Activated T-cell treated with anti-CD3 and anti-CD28 coated beads for 48 hours (primary cell): ENCODE measurements at regions not wholly inside any gene's neighbourhood (a gene's known extent, or its start where the extent isn't known, plus 50 kb on each side); places are given as distances from the start of the nearest gene placed in this dataset.
"Not testable (repeated sequence)": the region's sequence is repeated elsewhere in the genome, so short reads cannot be mapped to it uniquely, and the experiment has no call there.

Experiments used
- DNase-seq: peaks from one replicate; pipeline ENCODE4 v3.0.0-alpha.2; 2020; ENCODE audit warnings: low read depth

DNA sequence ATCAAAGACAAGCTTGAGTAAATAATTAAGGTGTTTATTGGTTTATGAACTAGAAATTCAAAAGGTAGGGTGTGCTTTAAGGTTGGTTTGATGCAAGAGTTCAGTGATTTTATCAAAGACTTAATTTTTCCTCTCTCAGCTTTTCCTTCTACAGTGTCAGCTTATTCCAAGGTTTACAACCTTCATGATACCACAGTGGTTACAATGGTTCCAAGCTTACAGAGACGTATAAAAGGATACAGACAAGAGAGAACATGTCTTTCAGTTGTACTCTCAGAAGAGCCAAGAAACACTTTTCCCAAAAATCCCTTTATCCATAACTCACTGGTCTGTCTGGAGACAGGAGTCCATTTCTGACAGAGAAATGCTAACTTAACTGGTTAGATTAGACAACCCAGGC, 93.5 kb upstream of the LOC128125822 start:
- DNase-seq = no peak

DNA sequence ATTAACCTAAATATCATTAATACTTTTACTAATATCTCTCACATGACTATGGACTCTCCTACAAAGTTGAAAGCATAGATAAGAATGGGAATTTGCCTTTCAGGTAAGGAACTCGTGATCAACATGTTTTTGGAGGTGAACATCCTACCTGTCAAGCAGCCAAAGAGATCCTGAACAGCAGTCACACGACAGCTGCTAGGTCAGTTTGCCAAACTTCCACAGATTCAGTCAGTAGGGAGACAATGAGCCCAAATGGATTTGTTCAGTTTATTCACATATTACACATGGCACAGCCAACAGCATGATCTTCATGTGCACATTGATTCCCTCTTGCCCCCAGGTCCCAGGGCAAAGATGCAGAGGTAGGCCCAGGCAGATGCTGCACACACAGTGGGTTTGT, 86.1 kb upstream of the LOC128125822 start:
- DNase-seq = no peak

DNA sequence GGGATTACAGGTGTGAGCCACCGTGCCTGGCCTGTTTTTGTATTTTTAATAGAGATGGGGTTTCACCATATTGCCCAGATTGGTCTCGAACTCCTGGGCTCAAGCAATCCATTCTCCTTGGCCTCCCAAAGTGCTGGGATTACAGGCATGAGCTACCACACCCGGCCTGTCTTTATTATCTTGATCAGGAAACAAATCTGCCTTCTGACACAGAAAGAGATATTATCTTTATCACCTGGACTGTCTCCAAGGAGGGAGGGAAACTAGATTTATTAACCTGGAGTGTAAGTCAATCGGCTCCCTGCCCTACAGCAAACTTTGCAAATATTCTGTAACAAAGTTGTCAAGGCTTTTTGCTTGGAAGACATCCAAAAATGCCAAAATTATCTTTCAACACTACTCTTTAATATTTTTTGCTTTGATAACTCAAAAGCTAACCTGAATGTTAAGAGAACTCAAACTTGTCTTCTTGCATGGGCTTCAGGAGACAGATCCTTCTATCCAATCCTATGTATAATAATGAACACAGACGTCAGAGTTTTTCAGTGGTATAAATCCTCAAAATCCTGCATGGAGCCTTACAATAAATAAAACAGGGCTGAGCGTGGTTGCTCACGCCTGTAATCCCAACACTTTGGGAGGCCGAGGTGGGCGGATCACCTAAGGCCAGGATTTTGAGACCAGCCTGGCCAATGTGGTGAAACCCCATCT, 85.0 kb upstream of the LOC128125822 start:
- no peak for DNase-seq

DNA sequence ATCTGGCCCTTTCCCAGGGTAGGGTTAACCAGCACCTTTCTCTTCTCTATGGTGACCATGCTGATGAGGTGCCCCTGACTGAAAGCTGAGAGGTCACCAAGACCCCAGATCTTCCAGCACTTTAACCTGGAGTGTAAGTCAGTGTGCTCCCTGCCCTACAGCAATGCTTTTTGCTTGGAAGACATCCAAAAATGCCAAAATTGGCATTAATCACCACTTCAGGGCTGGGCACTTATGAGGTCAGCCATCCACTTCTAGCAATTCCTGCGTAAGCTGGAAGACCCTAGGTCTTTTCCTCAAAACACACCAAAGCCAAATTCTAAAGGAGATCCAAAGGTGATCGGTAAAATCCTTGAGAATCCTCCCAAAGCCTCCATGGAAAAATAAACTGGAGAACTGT, 81.2 kb upstream of the LOC128125822 start:
- no peak for DNase-seq

DNA sequence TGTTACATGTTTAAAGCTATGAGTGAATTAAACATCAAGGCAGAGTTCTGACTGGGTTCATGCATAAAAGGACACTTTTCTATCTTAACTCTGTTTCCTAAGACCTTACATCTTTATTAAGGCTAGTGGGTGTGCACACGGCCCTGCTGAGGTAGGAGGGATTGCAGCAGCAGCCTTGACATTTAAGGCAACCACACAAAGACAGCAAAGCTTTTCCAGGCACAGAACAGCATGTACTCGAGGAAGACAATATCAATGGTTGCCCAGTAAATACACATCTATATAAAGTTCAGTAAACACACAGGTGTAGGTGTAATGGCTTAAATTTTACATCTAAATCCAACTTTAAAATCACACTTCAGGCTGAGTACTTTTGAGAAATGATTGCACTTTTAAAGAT, 79.8 kb upstream of the LOC128125822 start:
- DNase-seq = no peak

DNA sequence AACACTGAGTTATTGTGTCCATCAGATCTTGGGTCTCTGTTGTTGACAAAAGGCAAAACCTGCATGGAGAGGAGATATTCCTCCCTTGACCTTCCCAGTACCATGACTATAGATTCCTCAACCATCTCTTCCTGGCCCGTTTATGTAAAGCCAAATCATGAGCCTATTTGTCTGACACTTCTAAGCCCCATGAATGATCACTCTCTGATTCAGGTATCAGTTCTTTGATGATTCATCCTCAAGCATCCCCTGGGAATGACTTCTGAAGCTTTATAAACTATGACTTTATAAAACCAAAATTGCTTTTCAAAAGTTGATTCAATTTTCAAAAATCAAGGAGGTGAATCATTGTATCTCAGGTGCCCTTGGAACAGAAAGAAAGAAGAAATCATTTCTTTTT, 78.7 kb upstream of the LOC128125822 start:
- DNase-seq = no peak

DNA sequence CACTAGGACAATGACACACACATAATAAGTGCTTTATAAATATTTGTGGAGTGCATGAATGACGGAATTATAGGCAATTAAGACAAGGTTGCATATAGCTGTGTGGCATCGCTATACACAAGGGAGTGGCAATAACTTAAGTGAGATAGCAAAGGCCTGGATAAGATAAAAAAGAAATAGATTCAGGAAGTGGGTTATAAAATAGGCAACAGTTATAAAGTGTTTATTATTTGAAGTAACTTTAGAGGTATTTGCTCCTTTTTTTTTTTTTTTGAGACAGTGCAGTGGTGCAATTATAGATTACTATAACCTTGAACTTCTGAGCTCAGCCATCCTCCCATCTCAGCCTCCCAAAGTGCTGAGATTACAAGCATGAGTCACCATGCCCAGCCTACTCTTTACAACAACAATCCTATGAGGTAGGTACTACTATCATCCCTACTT, 75.9 kb upstream of the LOC128125822 start:
- no peak for DNase-seq

DNA sequence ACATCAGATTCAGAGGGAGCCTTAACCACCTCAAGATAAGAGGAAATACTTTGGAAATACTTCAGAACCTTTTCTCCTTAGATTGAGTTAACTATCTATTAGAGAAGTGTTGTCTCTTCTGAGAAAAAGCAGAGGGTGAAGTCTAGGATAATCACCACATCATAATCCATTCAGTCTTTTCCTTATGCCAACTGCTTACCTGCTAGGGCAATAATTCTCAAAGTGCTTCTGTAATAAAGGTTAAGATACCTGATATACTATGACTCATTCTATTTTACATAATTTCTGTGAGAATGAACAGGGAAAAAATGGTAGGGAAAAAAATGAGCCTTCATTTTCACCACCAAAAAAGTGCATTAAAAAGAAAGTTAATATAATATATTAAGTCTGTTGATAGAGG, 70.1 kb upstream of the LOC128125822 start:
- DNase-seq = no peak

DNA sequence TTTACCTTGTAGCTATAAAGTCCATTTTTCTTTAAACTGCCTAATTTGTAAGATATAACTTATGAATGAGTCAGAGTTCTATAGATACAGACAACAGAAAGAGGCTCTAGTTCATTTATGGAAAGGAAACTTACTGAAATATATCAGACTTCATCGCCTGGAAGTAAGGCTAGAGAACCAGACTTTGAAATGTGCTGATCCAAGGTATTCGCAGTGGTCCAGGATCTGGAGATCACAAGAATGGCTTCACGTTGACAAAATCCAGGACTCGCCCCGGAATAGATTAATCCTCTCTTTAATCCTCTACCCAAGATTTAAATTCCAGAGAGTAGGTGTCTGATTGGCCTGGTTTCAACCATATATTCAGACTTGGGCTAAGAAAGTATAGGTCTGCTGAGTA, 69.1 kb upstream of the LOC128125822 start:
- no peak for DNase-seq

DNA sequence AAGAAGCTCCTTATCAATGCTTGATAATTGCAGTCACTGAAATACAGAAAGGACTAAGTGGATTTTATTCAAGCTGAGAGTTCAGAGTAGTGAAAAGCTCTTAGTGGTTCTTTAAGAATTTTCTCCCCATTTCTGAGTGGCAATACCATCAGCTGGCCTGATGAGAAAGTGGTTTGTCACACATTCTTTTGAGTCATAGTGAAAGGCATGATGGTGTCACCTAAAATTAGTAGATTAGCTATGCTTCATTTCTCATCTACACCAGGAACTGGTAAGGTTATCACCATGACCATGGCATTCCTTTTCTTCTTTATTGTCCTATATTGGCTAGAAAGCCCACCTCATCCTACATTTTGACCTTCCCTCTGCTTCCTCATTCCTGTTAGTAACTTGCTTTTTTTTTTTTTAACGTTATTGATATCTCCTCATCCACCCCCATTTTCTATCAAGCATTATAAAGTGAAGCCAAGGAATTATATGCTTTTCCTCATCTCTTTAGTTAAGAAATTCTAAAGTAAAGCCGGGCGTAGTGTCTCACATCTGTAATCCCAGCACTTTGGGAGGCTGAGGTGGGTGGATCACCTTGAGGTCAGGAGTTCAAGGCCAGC, 67.4 kb upstream of the LOC128125822 start:
- no peak for DNase-seq

DNA sequence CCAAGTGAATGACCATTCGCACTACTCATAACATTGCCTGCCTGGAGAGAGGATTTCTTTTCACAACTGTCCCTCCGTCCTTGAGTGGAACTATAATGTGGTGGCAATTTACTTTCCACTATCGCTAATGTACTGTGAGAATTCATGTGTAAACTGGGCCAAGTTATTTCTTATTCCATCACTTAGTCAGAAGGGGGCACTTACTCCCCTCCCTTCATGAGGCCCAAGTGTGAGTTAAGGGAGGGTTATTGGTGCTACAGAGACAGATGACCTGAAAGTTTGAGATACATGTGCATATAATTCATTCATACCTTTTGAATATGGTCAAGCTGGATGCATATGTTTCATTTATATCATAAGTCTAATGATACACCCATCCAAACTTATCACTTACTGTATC, 65.2 kb upstream of the LOC128125822 start:
- DNase-seq = no peak

DNA sequence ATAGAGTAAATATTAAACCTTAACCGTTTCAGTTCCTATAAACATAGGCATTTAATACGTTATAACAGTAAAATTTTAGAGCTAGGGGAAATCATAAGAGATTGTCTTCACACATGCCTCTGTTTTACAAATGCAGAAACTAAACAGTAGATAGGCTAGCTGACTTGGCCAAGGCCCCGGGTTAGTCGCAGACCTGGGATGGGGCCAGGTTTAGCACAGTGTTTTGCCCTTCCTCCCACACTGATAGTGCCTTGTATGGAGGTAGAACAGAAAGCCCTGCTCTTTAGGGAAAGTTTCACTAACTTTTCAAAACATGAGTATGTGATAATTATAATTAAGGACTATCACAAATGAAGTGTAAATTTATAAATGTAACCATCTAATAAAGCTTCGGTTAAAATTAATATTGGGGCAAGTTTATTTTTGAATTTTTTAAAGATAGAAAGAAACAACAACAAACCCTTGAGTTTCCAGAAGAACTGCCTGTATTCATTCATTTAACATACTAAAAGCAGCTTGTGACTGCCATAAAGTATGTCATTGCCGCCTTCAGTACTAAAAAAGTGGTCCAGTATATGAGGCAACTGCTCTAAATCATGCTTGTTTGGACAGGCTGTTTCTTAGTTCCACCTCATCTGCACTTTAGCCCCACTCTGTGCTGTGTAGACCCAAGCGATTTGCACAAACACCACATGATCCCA, 62.5 kb upstream of the LOC128125822 start:
- no peak for DNase-seq

DNA sequence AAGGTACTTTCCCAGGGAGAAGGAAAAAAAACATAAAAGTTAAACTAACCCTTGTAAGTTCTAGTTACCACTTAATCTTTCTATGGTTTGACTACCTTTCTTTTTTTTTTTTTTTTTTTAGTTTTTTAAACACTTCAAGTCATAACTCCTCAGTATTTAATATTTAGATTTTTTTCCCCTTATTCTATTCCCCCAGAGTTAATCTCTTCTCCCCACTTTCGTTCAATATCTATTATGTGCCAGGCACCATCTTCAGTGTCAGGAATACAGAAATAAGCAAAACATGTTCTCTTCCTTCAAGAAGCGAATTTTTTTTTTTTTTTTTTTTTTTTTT, 62.0 kb upstream of the LOC128125822 start:
- DNase-seq = no peak

DNA sequence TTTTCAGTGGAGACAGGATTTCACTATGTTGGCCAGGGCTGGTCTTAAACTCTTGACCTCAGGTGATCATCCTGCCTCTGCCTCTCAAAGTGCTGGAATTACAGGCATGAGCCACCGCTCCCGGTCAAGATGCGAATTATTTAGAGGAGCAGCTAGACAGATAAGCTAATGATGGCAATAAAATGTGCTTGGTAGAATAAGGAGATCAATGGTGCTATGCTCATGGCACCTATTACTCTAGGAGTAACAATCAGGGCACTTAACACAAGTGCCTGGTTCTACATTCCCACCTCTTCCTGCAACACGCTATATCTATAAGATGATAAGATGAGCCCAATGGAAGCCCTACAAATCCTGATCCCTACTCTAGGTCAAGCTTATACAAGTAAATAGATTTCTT, 61.4 kb upstream of the LOC128125822 start:
- no peak for DNase-seq

DNA sequence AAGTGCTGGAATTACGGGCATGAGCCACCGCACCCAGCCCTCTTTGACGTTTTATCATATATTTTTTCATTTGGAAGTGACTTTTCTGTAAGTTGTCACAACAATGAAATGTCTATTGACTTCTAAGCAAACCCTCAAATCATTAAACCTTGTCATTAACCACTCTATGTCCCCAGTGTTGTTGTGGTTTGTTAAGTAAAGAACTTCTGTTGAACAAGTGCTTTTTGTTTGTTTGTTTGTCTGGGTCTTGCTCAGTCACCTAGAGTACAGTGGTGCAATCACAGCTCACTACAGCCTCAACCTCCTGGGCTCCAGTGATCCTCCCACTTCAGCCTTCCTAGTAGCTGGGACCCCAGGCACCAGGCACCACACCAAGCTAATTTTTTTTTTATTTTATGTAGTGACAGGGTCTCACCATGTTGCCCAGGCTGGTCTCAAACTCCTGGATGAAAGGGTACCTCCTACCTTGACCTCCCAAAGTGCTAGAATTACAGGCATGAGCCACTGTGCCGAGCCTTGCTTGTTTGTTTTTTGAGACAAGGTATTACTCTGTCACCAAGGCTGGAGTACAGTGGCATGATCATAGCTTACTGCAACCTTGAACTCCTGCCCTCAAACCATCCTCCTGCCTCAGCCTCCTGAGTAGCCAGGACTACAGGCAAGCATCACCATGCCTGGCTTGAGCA, 57.6 kb upstream of the LOC128125822 start:
- DNase-seq = no peak

DNA sequence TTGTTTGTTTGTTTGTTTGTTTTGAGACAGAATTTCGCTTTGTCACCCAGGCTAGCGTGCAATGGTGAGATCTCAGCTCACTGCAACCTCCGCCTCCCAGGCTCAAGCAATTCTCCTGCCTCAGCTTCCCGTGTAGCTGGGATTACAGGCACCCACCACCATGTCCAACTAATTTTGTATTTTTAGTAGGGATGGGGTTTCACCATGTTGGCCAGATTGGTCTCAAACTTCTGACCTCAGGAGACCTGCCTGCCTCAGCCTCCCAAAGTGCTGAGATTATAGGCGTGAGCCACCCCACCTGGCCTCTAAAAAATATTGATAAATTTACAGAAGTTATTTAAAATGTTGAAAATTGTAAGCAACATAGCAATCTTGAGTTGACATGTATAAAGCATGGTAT, 57.1 kb upstream of the LOC128125822 start:
- not testable (repeated sequence) for DNase-seq

DNA sequence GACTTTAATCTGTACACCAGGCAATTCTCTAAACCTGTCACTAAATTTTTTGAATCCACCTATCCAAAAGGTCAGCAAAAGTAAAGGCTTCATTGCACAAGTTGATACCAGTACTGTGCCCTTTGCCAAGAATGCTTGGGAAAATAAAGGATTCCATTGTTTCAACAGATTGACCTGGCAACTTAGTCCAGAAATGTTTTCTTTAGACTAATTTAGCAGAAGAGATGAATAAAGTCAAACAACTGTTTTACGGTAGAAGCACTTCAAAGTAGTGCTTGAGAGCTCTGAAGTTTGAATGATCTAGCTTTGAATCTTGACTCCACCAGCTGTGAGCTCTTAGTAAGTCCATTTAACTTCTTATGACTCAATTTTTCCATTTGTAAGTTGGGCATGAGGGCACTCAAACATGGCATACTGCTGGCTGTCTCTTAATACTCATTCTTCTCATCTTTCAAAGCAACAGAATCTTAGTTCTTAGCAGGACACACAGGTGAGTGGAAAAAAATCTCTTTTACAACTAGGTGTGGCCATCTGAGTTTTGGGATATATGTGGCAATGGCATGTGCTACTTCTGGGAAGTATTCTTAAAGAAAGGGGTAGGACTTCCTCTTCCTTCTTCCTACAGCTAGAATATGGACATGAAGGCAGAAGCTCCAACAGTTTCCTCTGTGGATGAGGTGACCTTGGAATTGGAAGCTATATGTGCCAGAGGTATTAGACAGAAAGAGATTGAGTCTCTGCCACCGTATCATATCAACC, 55.9 kb upstream of the LOC128125822 start:
- DNase-seq = no peak

DNA sequence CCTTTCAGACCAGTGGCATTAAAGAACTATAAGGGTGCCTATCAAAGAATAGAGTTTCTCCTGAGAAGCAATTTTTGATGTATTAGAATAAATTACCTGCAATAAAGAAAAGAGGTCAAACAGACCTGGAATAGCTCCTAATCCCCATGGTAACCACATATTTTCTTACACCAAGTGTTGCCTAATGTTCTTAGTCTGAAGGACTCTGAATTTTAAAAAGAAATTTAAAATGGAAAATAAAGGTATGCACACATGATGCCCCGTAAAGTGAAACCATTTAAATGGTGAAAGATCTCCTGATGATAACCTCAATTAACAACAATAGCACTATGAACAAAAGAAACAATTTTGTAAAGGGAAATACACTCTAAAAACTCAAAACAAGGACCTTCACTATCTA, 55.1 kb upstream of the LOC128125822 start:
- DNase-seq = no peak

DNA sequence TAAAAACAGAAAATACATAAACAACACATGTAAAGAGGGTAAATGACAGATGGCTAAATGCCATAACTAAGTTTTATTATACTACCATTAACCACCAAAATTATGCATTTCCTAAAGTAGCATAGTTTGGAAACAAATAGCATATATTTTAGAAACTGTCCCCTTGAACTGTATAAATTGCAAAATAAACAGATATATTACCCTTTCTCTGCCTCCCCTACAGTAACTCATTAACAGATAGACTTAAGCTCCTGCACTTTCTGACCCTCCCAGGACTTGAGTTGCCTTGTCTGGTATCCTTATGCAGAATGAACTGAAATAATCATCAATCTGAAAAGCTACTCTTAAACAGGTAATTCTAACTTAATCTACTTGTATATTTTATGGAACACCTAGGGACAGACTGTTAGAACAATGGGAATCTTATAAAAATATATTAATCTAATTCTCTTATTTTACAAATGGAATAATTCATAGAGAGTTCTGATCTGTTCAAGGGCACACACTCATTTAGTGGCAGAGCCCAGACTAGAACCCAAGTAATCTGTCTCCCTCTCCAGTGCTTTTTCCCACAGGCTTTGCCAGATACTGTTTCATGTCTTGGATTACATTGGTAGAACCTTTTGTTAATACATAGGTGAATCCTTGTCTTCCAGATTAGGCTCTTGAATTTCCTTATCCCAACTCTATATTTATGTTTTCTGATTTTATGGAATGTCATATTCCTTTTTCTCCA, 50.6 kb upstream of the LOC128125822 start:
- DNase-seq = no peak
